HG02973 (cell line): ENCODE measurements at regions not wholly inside any gene's neighbourhood (a gene's known extent, or its start where the extent isn't known, plus 50 kb on each side); places are given as distances from the start of the nearest gene placed in this dataset.

Source experiments
- ATAC-seq: cut with Tn5 transposase; IDR thresholded peaks from one replicate; pipeline ENCODE4 v1.9.1; 2021; ENCODE audit warnings: moderate library complexity; ENCODE audit not compliant: unreplicated experiment

GRCh38 chr3:66133050-66133757 is 87.6 kb upstream of the SLC25A26 start:
- ATAC-seq, result no peak

- no peak for ATAC-seq
Measured at GRCh38 chr3:66128623-66129022, 89.9 kb upstream of the MAGI1 start.

GRCh38 chr3:66121318-66121717 is 82.6 kb upstream of the MAGI1 start:
- no peak for ATAC-seq

- ATAC-seq, result no peak
Measured at GRCh38 chr3:66115858-66116654, 77.3 kb upstream of the MAGI1 start.

- ATAC-seq, result no peak
Measured at GRCh38 chr3:66113542-66113941, 74.8 kb upstream of the MAGI1 start.

- ATAC-seq, result no peak
Measured at GRCh38 chr3:66110840-66111239, 72.1 kb upstream of the MAGI1 start.

- no peak for ATAC-seq
Measured at GRCh38 chr3:66107855-66108254, 69.1 kb upstream of the MAGI1 start.

GRCh38 chr3:66106788-66107187 is 68.1 kb upstream of the MAGI1 start:
- ATAC-seq, result peak; percentile 82

GRCh38 chr3:66104535-66104934 is 65.8 kb upstream of the MAGI1 start:
- ATAC-seq, result no peak

GRCh38 chr3:66103729-66104128 is 65.0 kb upstream of the MAGI1 start:
- no peak for ATAC-seq

- no peak for ATAC-seq
Measured at GRCh38 chr3:66101901-66102300, 63.2 kb upstream of the MAGI1 start.

- ATAC-seq, result no peak
Measured at GRCh38 chr3:66099541-66100065, 60.9 kb upstream of the MAGI1 start.

- ATAC-seq, result no peak
Measured at GRCh38 chr3:66098436-66098835, 59.7 kb upstream of the MAGI1 start.

- ATAC-seq, result no peak
Measured at GRCh38 chr3:66097647-66098046, 58.9 kb upstream of the MAGI1 start.

GRCh38 chr3:66095295-66096001 is 56.7 kb upstream of the MAGI1 start:
- ATAC-seq, result no peak

- no peak for ATAC-seq
Measured at GRCh38 chr3:66093981-66094380, 55.3 kb upstream of the MAGI1 start.

- no peak for ATAC-seq
Measured at GRCh38 chr3:66092175-66092995, 53.7 kb upstream of the MAGI1 start.
